Small intestine (tissue), 7 donors: ENCODE measurements at regions not wholly inside any gene's neighbourhood (a gene's known extent, or its start where the extent isn't known, plus 50 kb on each side); places are given as distances from the start of the nearest gene placed in this dataset.
"Not testable (repeated sequence)": the region's sequence is repeated elsewhere in the genome, so short reads cannot be mapped to it uniquely, and the experiment has no call there.

Experiments
- DNase-seq, 2 donors: peaks; one replicate each; pipeline versions ENCODE4 v3.0.0 to v3.0.0-alpha.2; 2013
- FAIRE-seq: peaks from 2 replicates; lab custom pipeline; 2012; peaks lifted over from hg19 to GRCh38; lab: Jason Lieb, UNC
- H3K27ac ChIP-seq, 3 donors: one replicate each; pipeline ENCODE4 v1.5.1; 2013; ENCODE audit warnings: low read length in 2 of 3, mild to moderate bottlenecking in 2 of 3, control low read depth in 1 of 3, inconsistent platforms in 1 of 3, low read depth in 1 of 3, moderate library complexity in 1 of 3
- H3K27me3 ChIP-seq, 3 donors: one replicate each; pipeline ENCODE4 v1.6.1; 2013; ENCODE audit warnings: low read length in 3 of 3, inconsistent platforms in 1 of 3; ENCODE audit not compliant: control insufficient read depth in 3 of 3, insufficient read depth in 3 of 3
- H3K36me3 ChIP-seq, 3 donors: one replicate each; pipeline ENCODE4 v1.6.1; 2013; ENCODE audit warnings: low read length in 3 of 3, inconsistent platforms in 1 of 3, low read depth in 1 of 3, mild to moderate bottlenecking in 1 of 3, moderate library complexity in 1 of 3; ENCODE audit not compliant: control insufficient read depth in 3 of 3, insufficient read depth in 2 of 3
- H3K4me1 ChIP-seq, 3 donors: one replicate each; pipeline ENCODE4 v1.6.1; 2013; ENCODE audit warnings: low read length in 2 of 3, inconsistent platforms in 1 of 3, low read depth in 1 of 3, mild to moderate bottlenecking in 1 of 3, moderate library complexity in 1 of 3; ENCODE audit not compliant: control insufficient read depth in 3 of 3, insufficient read depth in 2 of 3
- H3K4me3 ChIP-seq, 3 donors: one replicate each; pipeline ENCODE4 v1.5.1; 2013; ENCODE audit warnings: low read length in 3 of 3, control low read depth in 1 of 3, inconsistent platforms in 1 of 3, low read depth in 1 of 3, mild to moderate bottlenecking in 1 of 3, moderate library complexity in 1 of 3
- H3K9me3 ChIP-seq, 2 donors: one replicate each; pipeline ENCODE4 v1.6.1; 2013; ENCODE audit warnings: low read depth in 1 of 2, low read length in 1 of 2; ENCODE audit not compliant: control insufficient read depth in 2 of 2, insufficient read depth in 1 of 2
- whole genome bisulfite sequencing, 3 donors: extraction: QIAGEN DNeasy Blood & Tissue Kit; methylation state at CpG; one replicate each; pipeline ENCODE4 v1.1.7; 2013; 5-methylcytosine and 5-hydroxymethylcytosine counted together
- donor health status: healthy with polysubstance abuse.
- donor health status: control.
- donor health status: control.
- donor health status: Bipolar disorder and iron deficiency.
- donor health status: healthy.

- Histone ChIP-seq H3K4me3 (no peak overlapping the region), H3K36me3 (no peaks in the 10 kb centered on the region), H3K27ac (no peak overlapping the region), H3K27me3 (no peaks in the 10 kb centered on the region), H3K4me1 (no peaks in the 10 kb centered on the region), H3K9me3 (peaks cover 0 to 6% of the 10 kb centered on the region in 2 donors)
- no peak for DNase-seq
- FAIRE-seq: no peak
- WGBS, 3 donors: 40 to 71% (median 42%) methylated on average over 3 of the region's 3 CpGs
Measured at GRCh38 chr10:107970512-107970911, 806.0 kb upstream of the SORCS1 start.

DNA sequence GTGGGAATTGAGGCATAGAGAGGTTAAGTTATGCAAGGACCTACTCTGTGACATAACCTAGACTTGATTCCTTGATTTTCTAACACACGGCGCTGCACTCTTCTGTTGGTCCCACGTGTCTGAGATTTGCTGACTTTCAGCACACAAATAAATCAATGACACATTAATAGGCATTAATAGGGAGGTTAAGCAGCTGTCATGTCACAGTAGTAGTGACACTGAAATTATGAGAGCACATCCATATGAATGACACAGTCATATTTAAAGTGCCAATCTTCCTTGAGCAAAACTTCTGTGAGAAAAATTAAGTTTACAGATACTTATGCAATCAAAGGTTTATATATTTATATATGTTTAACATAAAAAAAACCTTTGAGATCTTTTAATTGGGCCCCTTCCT is 805.4 kb upstream of the SORCS1 start:
- peaks cover 0 to 6% of the 10 kb centered on the region in 2 donors for H3K9me3 ChIP-seq
- H3K27ac ChIP-seq: no peak overlapping the region
- WGBS, 3 donors: 68 to 86% (median 77%) methylated on average over 3 of the region's 3 CpGs
- DNase-seq (no peak), FAIRE-seq (no peak)
- H3K4me3 ChIP-seq: no peak overlapping the region
- no peaks in the 10 kb centered on the region for H3K4me1 ChIP-seq
- H3K27me3 ChIP-seq: no peaks in the 10 kb centered on the region
- H3K36me3 ChIP-seq: no peaks in the 10 kb centered on the region

DNA sequence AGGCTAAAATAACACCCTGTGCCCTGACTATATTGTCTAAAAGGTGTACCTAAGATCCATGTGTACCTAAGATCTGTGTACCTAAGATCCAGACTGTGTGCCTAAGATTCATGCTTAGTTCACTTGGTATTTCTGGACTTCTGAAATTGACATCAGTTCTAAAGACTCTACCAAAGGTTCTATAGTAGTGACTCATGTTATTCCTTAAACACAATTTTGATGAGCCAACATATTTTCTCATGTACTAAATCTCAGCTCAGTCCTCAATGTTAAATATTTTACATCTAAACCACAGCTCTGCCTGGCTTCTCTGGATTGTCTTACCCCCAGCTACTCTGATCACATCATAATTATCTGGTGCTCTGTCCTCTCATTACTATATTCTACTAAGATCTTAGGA is 802.3 kb upstream of the SORCS1 start:
- Histone ChIP-seq H3K27me3 (no peaks in the 10 kb centered on the region), H3K36me3 (no peaks in the 10 kb centered on the region), H3K9me3 (no peaks in the 10 kb centered on the region), H3K27ac (no peak overlapping the region), H3K4me3 (no peak overlapping the region), H3K4me1 (no peaks in the 10 kb centered on the region)
- DNase-seq: no peak
- FAIRE-seq: no peak

GRCh38 chr10:107952649-107953556 is 788.4 kb upstream of the SORCS1 start:
- 36 to 46% (median 40%) methylated on average over 6 of the region's 6 CpGs for WGBS, 3 donors
- Histone ChIP-seq H3K9me3 (peaks cover 0 to 14% of the 10 kb centered on the region in 2 donors), H3K27me3 (no peaks in the 10 kb centered on the region), H3K4me3 (no peak overlapping the region), H3K4me1 (no peaks in the 10 kb centered on the region), H3K27ac (no peak overlapping the region), H3K36me3 (no peaks in the 10 kb centered on the region)
- FAIRE-seq (no peak), DNase-seq (no peak)

- DNase-seq, H3K4me1 ChIP-seq: not testable (repeated sequence)
Measured at GRCh38 chr10:107950411-107951062, 786.0 kb upstream of the SORCS1 start.

GRCh38 chr10:107942826-107943225 is 778.3 kb upstream of the SORCS1 start:
- DNase-seq (no peak), FAIRE-seq (no peak)
- H3K4me3 ChIP-seq: no peak overlapping the region
- H3K9me3 ChIP-seq: no peaks in the 10 kb centered on the region
- H3K27ac ChIP-seq: no peak overlapping the region
- no peaks in the 10 kb centered on the region for H3K27me3 ChIP-seq
- no peaks in the 10 kb centered on the region for H3K4me1 ChIP-seq
- no peaks in the 10 kb centered on the region for H3K36me3 ChIP-seq

More at GRCh38 chr10:107950411-107951062, 786.0 kb upstream of the SORCS1 start:
- not testable (repeated sequence) for FAIRE-seq, H3K36me3 ChIP-seq, H3K4me3 ChIP-seq, H3K27me3 ChIP-seq, H3K27ac ChIP-seq
- H3K9me3 ChIP-seq: peaks cover 0 to 14% of the 10 kb centered on the region in 2 donors
- 91 to 96% (median 92%) methylated on average over 30 to 33 of the region's 33 CpGs for WGBS, 3 donors

GRCh38 chr10:107933076-107933475 is 768.6 kb upstream of the SORCS1 start:
- H3K4me1 ChIP-seq: no peaks in the 10 kb centered on the region
- H3K9me3 ChIP-seq: no peaks in the 10 kb centered on the region
- no peaks in the 10 kb centered on the region for H3K27me3 ChIP-seq
- no peak overlapping the region for H3K4me3 ChIP-seq
- no peak for FAIRE-seq
- H3K36me3 ChIP-seq: no peaks in the 10 kb centered on the region
- no peak overlapping the region for H3K27ac ChIP-seq
- 89 to 92% (median 90%) methylated on average over 2 of the region's 2 CpGs for WGBS, 3 donors
- no peak for DNase-seq

DNA sequence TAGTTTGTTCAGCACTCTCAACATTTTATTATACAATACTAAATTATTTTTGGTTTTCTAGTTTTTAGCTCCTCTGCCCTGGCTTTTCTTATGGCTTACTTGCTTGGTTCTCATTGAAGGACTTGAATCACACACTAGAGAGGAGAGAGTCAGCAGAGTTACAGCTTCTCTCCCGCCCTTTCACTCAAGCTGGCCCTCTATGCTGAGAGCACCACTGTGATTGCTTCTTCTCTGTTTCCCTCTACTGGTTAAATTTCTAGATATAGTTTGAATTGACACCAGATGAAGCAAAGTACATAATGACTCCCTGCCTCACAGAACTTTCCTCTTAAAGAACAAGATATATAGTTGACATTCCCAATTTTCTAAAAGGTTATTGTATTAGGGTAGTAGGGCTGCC is 767.3 kb upstream of the SORCS1 start:
- FAIRE-seq (no peak), DNase-seq (no peak)
- no peaks in the 10 kb centered on the region for H3K27me3 ChIP-seq
- no peaks in the 10 kb centered on the region for H3K36me3 ChIP-seq
- no peak overlapping the region for H3K27ac ChIP-seq
- no peaks in the 10 kb centered on the region for H3K4me1 ChIP-seq
- H3K9me3 ChIP-seq: no peaks in the 10 kb centered on the region
- no peak overlapping the region for H3K4me3 ChIP-seq
- 57 to 85% (median 68%) methylated on average over 1 of the region's 1 CpG for WGBS, 3 donors
